Progenitor cell of endocrine pancreas (in vitro differentiated cells): ENCODE measurements at regions not wholly inside any gene's neighbourhood (a gene's known extent, or its start where the extent isn't known, plus 50 kb on each side); places are given as distances from the start of the nearest gene placed in this dataset.
"Not testable (repeated sequence)": the region's sequence is repeated elsewhere in the genome, so short reads cannot be mapped to it uniquely, and the experiment has no call there.

Experiments used
- DNase-seq: peaks from one replicate; pipeline ENCODE4 v3.0.0; 2021; ENCODE audit warnings: low spot score; ENCODE audit not compliant: unreplicated experiment
- H3K27ac Mint-ChIP-seq: 2 replicates; pipeline ENCODE4 v1.8.0; 2021; ENCODE audit warnings: mild to moderate bottlenecking, moderate library complexity, mixed read lengths
- H3K27me3 Mint-ChIP-seq: 2 replicates; pipeline ENCODE4 v1.8.0; 2021; ENCODE audit warnings: mixed read lengths
- H3K36me3 Mint-ChIP-seq: 2 replicates; pipeline ENCODE4 v1.8.0; 2022; ENCODE audit warnings: mixed read lengths; ENCODE audit not compliant: insufficient read depth
- H3K4me1 Mint-ChIP-seq: 2 replicates; pipeline ENCODE4 v1.8.0; 2021; ENCODE audit warnings: low read depth, mixed read lengths
- H3K4me3 Mint-ChIP-seq: 2 replicates; pipeline ENCODE4 v1.8.0; 2021; ENCODE audit warnings: low read depth, mild to moderate bottlenecking, moderate library complexity, mixed read lengths
- H3K9me3 Mint-ChIP-seq: 2 replicates; pipeline ENCODE4 v1.8.0; 2021; ENCODE audit warnings: low read depth, mixed read lengths
- TF ChIP-seq, protein P1 (sequence below): fragments of 200-600 bp; sonication (generic); IDR thresholded peaks from one replicate; pipeline ENCODE4 v1.5.0; 2021; ENCODE audit warnings: antibody characterized with exemption, mild to moderate bottlenecking; ENCODE audit not compliant: unreplicated experiment

DNA sequence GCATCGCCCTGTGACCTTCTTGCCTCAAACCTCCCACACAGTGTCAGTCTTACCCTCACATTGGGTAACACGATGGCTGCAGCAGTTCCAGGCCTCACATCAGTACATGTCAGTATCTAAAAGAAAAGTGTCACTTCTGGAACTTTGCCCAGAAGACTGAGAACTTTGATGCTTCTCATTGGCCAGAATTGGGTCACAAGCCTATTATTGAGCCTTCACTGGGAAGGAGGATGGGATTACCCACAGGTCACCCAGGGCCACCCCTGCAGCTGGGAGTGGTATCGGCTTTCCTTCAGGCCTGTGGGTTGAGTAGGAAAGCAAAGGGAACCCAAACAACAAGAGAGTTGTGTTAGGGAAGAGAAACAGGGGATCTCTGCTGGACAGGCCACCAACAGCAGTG is 111.5 kb downstream of the NPY start:
- TF ChIP-seq, protein P1, sequence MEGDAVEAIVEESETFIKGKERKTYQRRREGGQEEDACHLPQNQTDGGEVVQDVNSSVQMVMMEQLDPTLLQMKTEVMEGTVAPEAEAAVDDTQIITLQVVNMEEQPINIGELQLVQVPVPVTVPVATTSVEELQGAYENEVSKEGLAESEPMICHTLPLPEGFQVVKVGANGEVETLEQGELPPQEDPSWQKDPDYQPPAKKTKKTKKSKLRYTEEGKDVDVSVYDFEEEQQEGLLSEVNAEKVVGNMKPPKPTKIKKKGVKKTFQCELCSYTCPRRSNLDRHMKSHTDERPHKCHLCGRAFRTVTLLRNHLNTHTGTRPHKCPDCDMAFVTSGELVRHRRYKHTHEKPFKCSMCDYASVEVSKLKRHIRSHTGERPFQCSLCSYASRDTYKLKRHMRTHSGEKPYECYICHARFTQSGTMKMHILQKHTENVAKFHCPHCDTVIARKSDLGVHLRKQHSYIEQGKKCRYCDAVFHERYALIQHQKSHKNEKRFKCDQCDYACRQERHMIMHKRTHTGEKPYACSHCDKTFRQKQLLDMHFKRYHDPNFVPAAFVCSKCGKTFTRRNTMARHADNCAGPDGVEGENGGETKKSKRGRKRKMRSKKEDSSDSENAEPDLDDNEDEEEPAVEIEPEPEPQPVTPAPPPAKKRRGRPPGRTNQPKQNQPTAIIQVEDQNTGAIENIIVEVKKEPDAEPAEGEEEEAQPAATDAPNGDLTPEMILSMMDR: no peak
- Mint-ChIP-seq H3K9me3 (no peaks in the 10 kb centered on the region), H3K36me3 (no peaks in the 10 kb centered on the region), H3K4me3 (no peak overlapping the region), H3K27me3 (peaks cover 48% of the 10 kb centered on the region), H3K4me1 (no peaks in the 10 kb centered on the region), H3K27ac (no peak overlapping the region)
- no peak for DNase-seq

DNA sequence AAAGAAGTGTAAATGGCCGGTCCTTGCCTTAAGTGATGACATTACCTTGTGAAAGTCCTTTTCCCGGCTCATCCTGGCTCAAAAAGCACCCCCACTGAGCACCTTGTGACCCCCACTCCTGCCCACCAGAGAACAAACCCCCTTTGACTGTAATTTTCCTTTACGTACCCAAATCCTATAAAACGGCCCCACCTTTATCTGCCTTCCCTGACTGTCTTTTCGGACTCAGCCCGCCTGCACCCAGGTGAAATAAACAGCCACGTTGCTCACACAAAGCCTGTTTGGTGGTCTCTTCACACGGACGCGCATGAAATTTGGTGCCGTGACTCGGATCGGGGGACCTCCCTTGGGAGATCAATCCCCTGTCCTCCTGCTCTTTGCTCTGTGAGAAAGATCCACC is 112.4 kb downstream of the NPY start:
- H3K27me3 Mint-ChIP-seq: peaks cover 52% of the 10 kb centered on the region
- not testable (repeated sequence) for H3K36me3 Mint-ChIP-seq, H3K4me3 Mint-ChIP-seq, H3K9me3 Mint-ChIP-seq, H3K4me1 Mint-ChIP-seq, DNase-seq, H3K27ac Mint-ChIP-seq

DNA sequence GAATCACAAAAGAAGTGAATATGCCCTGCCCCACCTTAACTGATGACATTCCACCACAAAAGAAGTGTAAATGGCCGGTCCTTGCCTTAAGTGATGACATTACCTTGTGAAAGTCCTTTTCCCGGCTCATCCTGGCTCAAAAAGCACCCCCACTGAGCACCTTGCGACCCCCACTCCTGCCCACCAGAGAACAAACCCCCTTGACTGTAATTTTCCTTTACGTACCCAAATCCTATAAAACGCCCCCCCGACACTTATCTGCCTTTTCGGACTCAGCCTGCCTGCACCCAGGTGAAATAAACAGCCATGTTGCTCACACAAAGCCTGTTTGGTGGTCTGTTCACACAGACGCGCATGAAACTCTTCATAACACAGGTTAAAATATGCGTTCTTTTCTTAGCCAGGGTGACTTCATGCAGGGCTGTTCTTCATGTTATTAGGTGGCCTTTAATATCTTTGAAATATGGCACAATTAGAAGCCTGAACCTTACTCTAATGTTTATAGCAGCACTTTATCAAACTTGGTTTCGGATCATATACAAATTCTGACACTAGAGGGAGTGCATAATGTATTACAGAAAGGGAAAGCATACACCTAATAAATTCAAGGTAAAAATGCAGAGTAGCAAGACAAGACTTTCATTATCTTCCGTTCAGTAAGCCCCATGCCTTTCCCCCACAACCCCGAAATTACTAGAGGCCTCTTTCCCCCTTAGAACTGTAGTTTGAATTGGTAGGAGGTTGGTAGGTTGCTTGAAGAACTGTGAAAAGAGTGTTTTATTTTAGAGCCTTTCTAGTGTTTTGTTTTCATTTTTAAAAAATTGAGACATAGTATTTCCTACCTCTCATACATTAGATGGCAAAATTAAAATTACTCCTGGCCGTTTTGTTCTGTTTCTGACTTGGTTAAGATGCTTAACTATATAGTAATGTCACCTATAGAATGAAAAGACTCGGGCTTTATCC is 117.9 kb downstream of the NPY start:
- H3K36me3 Mint-ChIP-seq: no peaks in the 10 kb centered on the region
- peaks cover 48% of the 10 kb centered on the region for H3K27me3 Mint-ChIP-seq
- no peak overlapping the region for H3K4me3 Mint-ChIP-seq
- DNase-seq: no peak
- H3K27ac Mint-ChIP-seq: no peak overlapping the region
- H3K4me1 Mint-ChIP-seq: peaks cover 9% of the 10 kb centered on the region
- TF ChIP-seq, protein P1: peak; percentile 48
- no peaks in the 10 kb centered on the region for H3K9me3 Mint-ChIP-seq

DNA sequence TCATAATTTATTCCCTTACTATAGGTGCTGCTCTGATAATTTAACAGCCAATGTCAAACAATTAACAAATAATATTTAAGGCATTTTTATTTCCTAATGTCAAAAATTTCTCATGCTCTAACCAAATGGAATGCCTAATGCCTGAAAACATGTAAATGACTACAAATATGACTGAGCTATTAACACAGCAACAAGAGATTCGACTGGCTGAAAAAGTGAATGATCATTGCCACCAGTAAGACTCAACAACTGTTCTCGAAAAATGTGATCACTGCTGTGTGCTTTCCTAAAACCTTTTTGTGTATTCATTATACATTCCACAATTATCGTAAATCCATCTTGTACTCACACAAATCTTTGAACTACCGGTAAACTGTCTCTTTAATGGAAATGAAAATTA is 118.7 kb downstream of the NPY start:
- peaks cover 9% of the 10 kb centered on the region for H3K4me1 Mint-ChIP-seq
- TF ChIP-seq, protein P1: no peak
- no peak for DNase-seq
- no peaks in the 10 kb centered on the region for H3K36me3 Mint-ChIP-seq
- H3K27me3 Mint-ChIP-seq: peaks cover 45% of the 10 kb centered on the region
- H3K27ac Mint-ChIP-seq: no peak overlapping the region
- no peaks in the 10 kb centered on the region for H3K9me3 Mint-ChIP-seq
- no peak overlapping the region for H3K4me3 Mint-ChIP-seq

DNA sequence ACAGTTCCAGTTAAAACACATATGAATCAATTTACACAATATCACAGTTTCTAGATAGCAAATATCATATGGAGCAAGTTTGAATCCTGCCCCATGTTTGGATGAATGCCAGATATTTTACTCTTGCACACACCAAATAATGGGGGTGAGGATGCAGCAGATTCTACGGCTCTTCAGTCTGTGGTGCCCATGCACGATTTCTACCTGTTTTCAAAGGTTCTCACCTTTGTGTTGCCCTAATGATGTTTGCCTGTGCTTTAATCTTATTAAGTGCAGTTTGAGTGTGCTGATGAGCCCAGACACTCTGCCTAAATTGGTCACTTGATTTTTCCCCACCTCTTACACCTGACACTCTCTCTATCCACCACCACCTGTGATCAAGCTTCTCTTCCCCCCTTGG is 119.6 kb downstream of the NPY start:
- Mint-ChIP-seq H3K27ac (no peak overlapping the region), H3K4me3 (no peak overlapping the region), H3K9me3 (no peaks in the 10 kb centered on the region), H3K27me3 (peaks cover 46% of the 10 kb centered on the region), H3K36me3 (no peaks in the 10 kb centered on the region), H3K4me1 (peaks cover 9% of the 10 kb centered on the region)
- TF ChIP-seq, protein P1: no peak
- DNase-seq: no peak

DNA sequence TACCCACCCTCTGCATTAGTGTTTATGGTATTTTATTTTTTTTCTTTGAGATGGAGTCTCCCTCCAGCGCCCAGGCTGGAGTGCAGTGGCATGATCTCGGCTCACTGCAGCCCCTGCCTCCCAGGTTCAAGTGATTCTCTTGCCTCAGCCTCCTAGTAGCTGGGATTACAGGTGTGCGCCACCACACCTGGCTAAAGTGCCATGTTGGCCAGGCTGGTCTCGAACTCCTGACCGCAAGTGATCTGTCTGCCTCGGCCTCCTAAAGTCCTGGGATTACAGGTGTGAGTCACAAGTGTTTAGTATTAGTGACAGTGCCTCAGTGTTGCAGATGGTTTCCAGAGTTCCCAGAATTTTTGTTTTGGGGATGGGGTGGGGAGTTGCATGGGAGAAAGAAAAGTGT is 120.3 kb downstream of the NPY start:
- TF ChIP-seq, protein P1: no peak
- Mint-ChIP-seq H3K9me3 (no peaks in the 10 kb centered on the region), H3K27me3 (peaks cover 40% of the 10 kb centered on the region), H3K4me3 (no peak overlapping the region), H3K4me1 (peaks cover 9% of the 10 kb centered on the region), H3K36me3 (no peaks in the 10 kb centered on the region), H3K27ac (no peak overlapping the region)
- DNase-seq: no peak
